B cell (primary cell): ENCODE measurements at regions not wholly inside any gene's neighbourhood (a gene's known extent, or its start where the extent isn't known, plus 50 kb on each side); places are given as distances from the start of the nearest gene placed in this dataset.

ENCODE experiments used
- EZH2 ChIP-seq: IDR thresholded peaks from 2 replicates; pipeline ENCODE4 v1.6.1; 2012; ENCODE audit warnings: borderline replicate concordance, low read depth, mild to moderate bottlenecking, moderate library complexity, low read length; ENCODE audit not compliant: insufficient read depth, poor library complexity, severe bottlenecking
- TF ChIP-seq, protein P1 (sequence below): fragments of 200-600 bp; IDR thresholded peaks from one replicate; pipeline ENCODE4 v1.8.0; 2022; ENCODE audit warnings: antibody characterized with exemption, mild to moderate bottlenecking

DNA sequence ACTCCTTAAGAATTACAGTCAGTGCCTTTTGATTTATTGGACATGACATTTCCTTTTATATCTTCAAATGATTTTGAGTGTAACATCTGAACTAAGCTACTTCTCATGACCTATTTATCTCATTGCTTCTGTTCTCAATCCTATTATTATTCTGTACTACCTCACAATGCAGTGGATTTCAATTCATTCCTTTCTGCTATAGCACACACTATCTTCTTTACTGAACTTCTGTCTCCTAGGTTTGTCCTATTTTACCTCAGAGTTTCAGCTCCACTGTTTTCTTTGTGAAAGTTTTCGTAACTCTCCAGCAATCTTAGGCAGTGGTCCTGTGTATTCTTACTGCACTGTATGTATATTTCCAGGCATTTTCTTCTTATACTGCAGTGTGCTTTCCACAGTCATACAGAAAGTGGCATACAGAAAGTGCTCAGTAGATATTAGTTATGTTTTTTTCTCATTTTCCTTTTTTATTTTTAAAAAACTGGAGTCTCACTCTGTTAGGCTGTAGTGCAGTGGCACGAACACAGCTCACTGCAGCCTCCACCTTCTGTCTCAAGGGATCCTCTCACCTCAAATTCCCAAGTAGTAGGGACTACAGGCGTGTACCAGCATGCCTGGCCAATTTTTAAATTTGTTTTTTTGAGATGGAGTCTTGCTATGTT lies 368.6 kb upstream of the RGS6 start:
- no peak for TF ChIP-seq EZH2
- TF ChIP-seq, protein P1, sequence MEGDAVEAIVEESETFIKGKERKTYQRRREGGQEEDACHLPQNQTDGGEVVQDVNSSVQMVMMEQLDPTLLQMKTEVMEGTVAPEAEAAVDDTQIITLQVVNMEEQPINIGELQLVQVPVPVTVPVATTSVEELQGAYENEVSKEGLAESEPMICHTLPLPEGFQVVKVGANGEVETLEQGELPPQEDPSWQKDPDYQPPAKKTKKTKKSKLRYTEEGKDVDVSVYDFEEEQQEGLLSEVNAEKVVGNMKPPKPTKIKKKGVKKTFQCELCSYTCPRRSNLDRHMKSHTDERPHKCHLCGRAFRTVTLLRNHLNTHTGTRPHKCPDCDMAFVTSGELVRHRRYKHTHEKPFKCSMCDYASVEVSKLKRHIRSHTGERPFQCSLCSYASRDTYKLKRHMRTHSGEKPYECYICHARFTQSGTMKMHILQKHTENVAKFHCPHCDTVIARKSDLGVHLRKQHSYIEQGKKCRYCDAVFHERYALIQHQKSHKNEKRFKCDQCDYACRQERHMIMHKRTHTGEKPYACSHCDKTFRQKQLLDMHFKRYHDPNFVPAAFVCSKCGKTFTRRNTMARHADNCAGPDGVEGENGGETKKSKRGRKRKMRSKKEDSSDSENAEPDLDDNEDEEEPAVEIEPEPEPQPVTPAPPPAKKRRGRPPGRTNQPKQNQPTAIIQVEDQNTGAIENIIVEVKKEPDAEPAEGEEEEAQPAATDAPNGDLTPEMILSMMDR, result no peak
